ENCODE measurements at regions not wholly inside any gene's neighbourhood (a gene's known extent, or its start where the extent isn't known, plus 50 kb on each side); places are given as distances from the start of the nearest gene placed in this dataset.

- no peak for DNase-seq (ENCODE audit: low read depth, low spot score)
Observed at GRCh38 chr1:232447125-232447524, 182.8 kb downstream of the SIPA1L2 start.

- no peak for DNase-seq (ENCODE audit: low read depth, low spot score)
Observed at GRCh38 chr1:232445361-232446106, 184.4 kb downstream of the SIPA1L2 start.

DNA sequence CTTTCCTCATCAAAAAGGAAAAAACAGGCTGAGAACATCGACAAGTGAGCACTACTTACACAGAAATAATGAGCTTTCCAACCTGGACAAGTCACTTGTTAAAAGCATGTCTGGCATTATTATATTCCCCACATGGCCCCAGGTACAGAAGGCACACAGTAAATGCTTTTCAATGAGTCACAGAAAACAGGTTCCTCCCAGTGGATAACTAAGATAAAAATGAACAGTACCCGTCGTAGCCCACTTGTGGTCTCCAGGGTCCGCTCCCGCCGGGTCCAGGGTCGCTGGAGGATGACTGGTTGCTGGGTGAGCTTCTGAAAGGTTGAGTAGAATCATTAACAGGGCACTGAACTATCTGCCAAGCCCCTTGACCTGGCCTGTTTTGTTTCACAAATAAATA lies 186.6 kb downstream of the SIPA1L2 start:
- no peak for DNase-seq (ENCODE audit: low read depth, low spot score)

DNA sequence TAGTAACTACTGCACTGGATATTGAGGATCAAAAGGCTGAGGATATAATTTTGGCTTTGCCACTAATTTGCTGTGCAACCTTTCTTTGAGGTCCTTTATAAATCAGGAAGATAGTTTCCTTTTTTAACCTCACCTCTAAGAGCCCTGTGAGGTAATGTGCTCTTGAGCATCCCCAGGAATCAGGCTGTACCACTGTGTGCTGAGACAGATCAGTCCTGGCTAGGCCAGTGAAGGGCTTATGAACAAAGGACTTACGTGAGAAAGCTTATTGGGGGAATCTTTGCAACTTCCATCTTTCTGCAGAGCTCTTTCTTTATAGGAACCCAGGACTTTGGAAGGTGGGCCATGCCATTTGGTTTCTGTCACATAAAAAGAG lies 188.9 kb downstream of the SIPA1L2 start:
- no peak for DNase-seq (ENCODE audit: low read depth, low spot score)

GRCh38 chr1:232440325-232441035 lies 189.5 kb downstream of the SIPA1L2 start:
- DNase-seq (ENCODE audit: low read depth, low spot score) = no peak

GRCh38 chr1:232439011-232439410 lies 190.9 kb downstream of the SIPA1L2 start:
- DNase-seq (ENCODE audit: low read depth, low spot score) = no peak

- DNase-seq (ENCODE audit: low read depth, low spot score) = no peak
Observed at GRCh38 chr1:232438476-232438875, 191.5 kb downstream of the SIPA1L2 start.

GRCh38 chr1:232437510-232437909 lies 192.4 kb downstream of the SIPA1L2 start:
- no peak for DNase-seq (ENCODE audit: low read depth, low spot score)

DNA sequence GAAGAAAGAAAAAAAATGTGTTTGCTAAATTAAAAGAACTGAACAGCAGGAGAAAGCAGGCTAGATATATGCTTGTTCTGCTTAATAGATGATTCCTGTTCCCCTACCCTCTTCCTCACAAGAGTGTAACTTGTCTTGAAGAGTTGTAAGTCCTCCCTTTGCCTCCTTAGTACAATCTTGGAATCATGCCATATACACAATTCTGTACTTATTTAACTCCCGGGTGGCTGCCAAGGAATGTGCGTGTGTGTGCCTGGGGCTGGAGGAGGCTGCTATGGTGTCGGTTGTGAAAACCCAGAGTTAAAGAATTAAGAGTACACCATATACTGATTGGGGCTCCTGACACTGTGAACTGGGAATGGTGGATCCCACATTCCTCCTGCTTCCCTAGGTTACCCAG lies 194.2 kb downstream of the SIPA1L2 start:
- DNase-seq (ENCODE audit: low read depth, low spot score) = no peak

DNA sequence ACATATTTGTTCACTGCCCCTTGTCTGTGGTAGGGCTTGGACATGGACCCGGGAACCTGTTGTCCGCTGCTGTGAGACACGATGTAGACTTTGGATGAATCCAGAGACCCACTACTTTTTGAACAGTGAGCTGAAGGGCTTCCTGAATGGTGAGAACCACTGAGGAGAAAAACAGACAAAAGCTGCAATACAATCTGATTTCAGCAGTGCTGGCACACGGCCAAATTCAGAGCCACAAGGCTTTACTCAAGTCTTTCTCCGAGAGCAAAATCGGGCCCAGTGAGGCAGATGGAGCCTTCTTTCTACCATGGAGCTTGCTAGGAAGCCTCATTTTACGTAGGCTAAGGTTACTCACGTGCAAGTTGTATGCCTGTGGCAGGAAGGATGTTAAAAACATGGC lies 197.6 kb downstream of the SIPA1L2 start:
- no peak for DNase-seq (ENCODE audit: low read depth, low spot score)

GRCh38 chr1:232431748-232432147 lies 198.2 kb downstream of the SIPA1L2 start:
- no peak for DNase-seq (ENCODE audit: low read depth, low spot score)

GRCh38 chr1:232431326-232431725 lies 198.6 kb downstream of the SIPA1L2 start:
- no peak for DNase-seq (ENCODE audit: low read depth, low spot score)

DNA sequence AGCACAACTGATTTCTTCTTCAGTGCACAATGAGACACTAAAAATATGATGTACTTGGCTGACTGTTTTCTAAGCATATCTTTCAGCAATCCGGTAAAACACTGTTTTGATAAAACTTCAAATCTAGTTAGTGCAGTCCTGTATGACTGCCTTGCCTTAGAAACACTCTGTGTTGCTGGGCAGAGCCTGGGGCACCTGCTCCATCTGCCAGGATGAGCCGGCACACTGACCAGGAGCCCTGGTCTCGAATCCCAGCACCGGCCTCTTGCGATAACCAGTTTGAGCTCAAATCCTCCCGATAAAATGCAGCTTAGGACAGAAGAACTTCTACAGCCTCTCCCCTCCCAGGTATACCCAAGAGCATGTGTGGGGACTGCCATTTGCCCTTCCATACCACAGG lies 199.5 kb downstream of the SIPA1L2 start:
- no peak for DNase-seq (ENCODE audit: low read depth, low spot score)

GRCh38 chr1:232428786-232429530 lies 201.0 kb downstream of the SIPA1L2 start:
- no peak for DNase-seq (ENCODE audit: low read depth, low spot score)

DNA sequence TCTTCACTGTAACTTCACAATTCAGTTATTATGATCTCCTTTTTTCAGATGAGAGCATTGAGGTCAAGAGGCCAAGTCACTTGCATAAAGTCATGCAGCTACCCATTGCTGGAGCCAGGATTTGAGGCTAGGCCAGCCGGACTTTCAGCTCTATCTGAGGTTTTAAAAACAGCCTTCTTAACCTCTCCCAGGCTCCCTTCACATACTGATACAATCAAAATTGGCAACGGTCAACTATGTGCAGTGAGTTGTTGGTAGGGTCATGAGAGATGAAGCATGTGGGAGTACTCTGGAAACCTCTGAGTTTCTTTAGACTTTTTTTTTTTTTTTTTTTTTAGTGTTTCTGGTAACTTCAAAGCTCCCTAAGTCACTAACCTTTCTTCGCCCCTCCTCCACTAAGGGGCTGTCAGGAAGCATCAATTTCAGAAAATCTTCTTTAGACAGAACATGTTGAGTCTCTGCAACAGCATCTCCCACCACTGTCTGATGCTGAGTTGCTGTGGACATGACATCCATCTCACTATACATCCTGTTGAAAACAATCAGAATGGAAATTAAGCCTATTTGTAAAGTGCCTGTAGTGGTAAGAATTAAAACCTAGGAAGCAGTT lies 201.8 kb downstream of the SIPA1L2 start:
- no peak for DNase-seq (ENCODE audit: low read depth, low spot score)

DNA sequence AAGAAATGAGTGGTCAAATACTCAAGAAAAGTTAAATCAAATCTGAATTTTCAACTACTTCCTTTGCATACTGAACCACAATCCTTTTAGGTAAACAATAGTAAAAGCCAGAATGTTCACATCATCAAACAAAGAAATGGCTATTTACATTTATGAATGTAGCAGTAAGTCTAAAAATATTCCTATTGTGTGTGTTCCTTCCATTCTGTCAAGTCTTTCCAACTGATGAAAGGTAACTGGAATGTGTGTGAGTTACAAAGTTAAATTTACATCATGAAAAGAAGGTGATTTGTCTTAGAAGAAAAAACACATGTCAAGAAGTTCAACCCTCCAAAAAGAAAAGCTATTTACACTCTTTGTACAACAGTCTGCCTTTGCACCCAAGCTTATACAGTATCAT lies 203.1 kb downstream of the SIPA1L2 start:
- DNase-seq (ENCODE audit: low read depth, low spot score) = no peak

DNA sequence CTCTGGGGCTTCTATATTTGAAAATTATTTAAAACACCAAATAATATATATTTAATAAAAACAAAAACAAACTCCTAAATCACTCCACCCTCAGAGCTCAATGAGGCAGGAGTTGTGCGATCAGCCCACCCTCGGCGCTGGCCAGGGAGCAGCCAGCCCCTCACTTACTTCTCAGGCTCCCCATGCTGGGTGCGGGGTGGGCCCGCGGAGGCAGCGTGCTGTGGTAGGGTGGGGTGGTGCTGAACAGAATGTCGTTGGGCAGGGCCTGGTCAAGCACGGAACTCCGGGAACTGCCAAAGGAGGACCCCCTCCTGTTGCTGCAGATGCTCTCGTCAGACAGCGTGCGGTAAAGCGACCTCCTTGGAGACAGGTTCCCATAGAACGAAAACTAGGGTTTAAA lies 204.5 kb downstream of the SIPA1L2 start:
- no peak for DNase-seq (ENCODE audit: low read depth, low spot score)

DNA sequence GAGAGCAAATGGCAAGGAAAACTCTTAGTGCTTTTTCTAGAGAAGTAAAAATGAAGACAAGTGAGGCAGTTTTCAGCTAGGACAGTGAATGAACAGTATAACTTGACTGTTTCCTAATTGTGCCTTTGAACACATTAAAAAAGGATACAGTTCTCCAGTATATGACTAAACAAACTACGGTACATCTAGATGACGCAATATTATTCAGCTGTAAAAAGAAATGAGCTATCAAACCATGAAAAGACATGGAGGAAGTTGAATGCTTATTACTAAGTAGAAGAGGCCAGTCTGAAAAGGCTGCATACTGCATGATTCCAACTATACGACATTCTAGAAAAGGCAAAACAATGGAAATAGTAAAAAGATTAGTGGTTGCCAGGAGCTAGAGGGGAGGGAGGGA lies 206.3 kb downstream of the SIPA1L2 start:
- DNase-seq (ENCODE audit: low read depth, low spot score) = no peak

DNA sequence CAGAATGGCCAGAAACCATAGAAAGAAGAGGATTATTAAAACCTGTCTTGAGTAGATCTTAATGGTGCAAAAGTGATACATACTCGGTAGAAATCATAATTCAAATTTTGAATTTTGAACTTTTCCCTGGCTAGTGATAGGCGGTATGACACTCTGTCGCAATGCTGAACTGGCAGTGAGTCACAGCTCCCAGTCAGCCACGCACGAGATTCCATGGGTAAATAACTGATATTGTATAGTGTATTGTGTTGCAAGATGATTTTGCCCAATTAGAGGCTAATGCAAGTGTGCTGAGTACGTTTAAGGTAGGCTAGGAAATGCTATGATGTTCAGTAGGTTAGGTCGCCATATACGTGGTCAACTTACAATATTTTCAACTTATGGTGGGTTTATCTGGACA lies 207.0 kb downstream of the SIPA1L2 start:
- no peak for DNase-seq (ENCODE audit: low read depth, low spot score)

GRCh38 chr1:232422098-232422497 lies 207.8 kb downstream of the SIPA1L2 start:
- no peak for DNase-seq (ENCODE audit: low read depth, low spot score)

- DNase-seq (ENCODE audit: low read depth, low spot score) = no peak
Observed at GRCh38 chr1:232421143-232421796, 208.7 kb downstream of the SIPA1L2 start.
